ENCODE measurements at regions not wholly inside any gene's neighbourhood (a gene's known extent, or its start where the extent isn't known, plus 50 kb on each side); places are given as distances from the start of the nearest gene placed in this dataset.

DNA sequence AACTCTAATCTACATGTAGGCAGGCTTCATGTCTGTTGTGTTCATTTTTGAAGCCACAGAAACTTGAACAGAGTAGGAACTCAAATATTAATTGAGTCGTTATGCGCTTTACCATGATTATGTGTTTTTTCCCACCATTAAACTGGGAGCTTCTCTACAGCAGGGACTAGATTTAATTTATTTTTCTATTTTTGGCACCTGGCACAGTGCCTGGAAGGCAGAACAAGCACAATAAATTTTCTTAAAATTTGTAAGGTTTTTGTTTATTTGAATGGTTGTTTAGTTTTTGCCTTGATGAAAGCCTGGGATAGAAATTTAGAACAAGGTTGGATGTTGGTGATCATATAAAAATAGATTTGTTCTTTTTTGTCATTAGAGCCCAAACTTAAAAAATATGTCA lies 221.7 kb upstream of the PLEKHG7 start:
- H3K9me2 ChIP-seq, result no peaks in the 10 kb centered on the region
- H4K20me1 ChIP-seq (ENCODE audit: insufficient read depth), result no peaks in the 10 kb centered on the region
- no peaks in the 10 kb centered on the region for H3K79me2 ChIP-seq (ENCODE audit: insufficient read depth)
- H3K9ac ChIP-seq, result no peak overlapping the region
- CTCF ChIA-PET, result no interaction called here
- no peaks in the 10 kb centered on the region for H3K27me3 ChIP-seq (ENCODE audit: insufficient read depth)
- no peak overlapping the region for H2AFZ ChIP-seq (ENCODE audit: low read depth)
- no peaks in the 10 kb centered on the region; a peak in 1 of 4 replicates for H3K4me1 ChIP-seq (ENCODE audit: control insufficient read depth in 1 of 2, insufficient read depth in 2 of 2, low read depth in 1 of 2, low read length in 1 of 2)
- no peak for DNase-seq
- POLR2A ChIA-PET, result no interaction called here
- H3K36me3 ChIP-seq (replicated peaks in 1 of 2; ENCODE audit: control insufficient read depth in 1 of 2, insufficient read depth in 2 of 2, low read length in 1 of 2), result no peaks in the 10 kb centered on the region
- no peaks in the 10 kb centered on the region for H3F3A ChIP-seq (replicated peaks; ENCODE audit: insufficient read depth)
- no peaks in the 10 kb centered on the region for H3K9me3 ChIP-seq
- TF ChIP-seq FOSL2 (IDR thresholded peaks at IDR 0.05; ENCODE audit: borderline replicate concordance, low read depth), result no peak
- TF ChIP-seq, protein P1, sequence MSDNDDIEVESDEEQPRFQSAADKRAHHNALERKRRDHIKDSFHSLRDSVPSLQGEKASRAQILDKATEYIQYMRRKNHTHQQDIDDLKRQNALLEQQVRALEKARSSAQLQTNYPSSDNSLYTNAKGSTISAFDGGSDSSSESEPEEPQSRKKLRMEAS (IDR thresholded peaks at IDR 0.05; ENCODE audit: low read depth), result no peak
- TF ChIP-seq, protein P2, sequence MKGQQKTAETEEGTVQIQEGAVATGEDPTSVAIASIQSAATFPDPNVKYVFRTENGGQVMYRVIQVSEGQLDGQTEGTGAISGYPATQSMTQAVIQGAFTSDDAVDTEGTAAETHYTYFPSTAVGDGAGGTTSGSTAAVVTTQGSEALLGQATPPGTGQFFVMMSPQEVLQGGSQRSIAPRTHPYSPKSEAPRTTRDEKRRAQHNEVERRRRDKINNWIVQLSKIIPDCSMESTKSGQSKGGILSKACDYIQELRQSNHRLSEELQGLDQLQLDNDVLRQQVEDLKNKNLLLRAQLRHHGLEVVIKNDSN (IDR thresholded peaks at IDR 0.05; ENCODE audit: borderline replicate concordance, low read depth), result no peak
- TF ChIP-seq RXRA (IDR thresholded peaks at IDR 0.05; ENCODE audit: borderline replicate concordance, low read depth), result no peak
- no peak for TF ChIP-seq YY1 (IDR thresholded peaks at IDR 0.05; ENCODE audit: low read depth)
- no peak for TF ChIP-seq FOXM1 (IDR thresholded peaks at IDR 0.05; ENCODE audit: low read depth)
- TF ChIP-seq, protein P3, sequence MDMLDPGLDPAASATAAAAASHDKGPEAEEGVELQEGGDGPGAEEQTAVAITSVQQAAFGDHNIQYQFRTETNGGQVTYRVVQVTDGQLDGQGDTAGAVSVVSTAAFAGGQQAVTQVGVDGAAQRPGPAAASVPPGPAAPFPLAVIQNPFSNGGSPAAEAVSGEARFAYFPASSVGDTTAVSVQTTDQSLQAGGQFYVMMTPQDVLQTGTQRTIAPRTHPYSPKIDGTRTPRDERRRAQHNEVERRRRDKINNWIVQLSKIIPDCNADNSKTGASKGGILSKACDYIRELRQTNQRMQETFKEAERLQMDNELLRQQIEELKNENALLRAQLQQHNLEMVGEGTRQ (IDR thresholded peaks at IDR 0.05; ENCODE audit: borderline replicate concordance, low read depth, low read length), result no peak
- H3K4me2 ChIP-seq, result no peak overlapping the region
- H3K4me3 ChIP-seq (ENCODE audit: low read depth in 2 of 2, low read length in 1 of 2), result no peak overlapping the region
- no peak overlapping the region for H3K27ac ChIP-seq (ENCODE audit: low read depth in 2 of 2, low read length in 1 of 2)
- WGBS (ENCODE audit: low lambda C conversion rate), result 91% methylated on average over 2 of the region's 2 CpGs

DNA sequence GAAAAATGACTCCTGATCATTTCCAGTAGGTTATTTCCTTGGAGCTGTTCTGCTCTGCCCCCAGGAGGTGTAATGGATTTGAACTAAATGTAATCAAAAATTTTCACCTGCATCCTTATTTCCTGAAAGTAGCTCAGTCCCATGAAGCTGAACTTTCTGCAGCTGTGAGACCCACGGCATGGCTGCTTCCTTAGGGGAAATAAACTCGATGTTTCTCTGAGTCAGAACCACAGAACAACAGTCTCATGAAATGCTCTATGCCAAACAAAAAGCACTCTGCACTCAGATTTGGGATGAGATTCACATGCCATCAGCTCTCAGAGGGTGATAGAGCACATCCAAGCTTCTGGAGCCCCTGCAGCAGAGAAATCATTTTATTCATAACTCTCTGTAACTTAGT lies 224.1 kb upstream of the PLEKHG7 start:
- WGBS (ENCODE audit: low lambda C conversion rate), result 21% methylated on average over 2 of the region's 2 CpGs
- Histone ChIP-seq H3K9ac (no peak overlapping the region), H3K9me2 (no peaks in the 10 kb centered on the region), H3K27me3 (ENCODE audit: insufficient read depth) (no peaks in the 10 kb centered on the region), H3K27ac (ENCODE audit: low read depth in 2 of 2, low read length in 1 of 2) (no peak overlapping the region), H3K4me2 (no peak overlapping the region), H3K4me3 (ENCODE audit: low read depth in 2 of 2, low read length in 1 of 2) (no peak overlapping the region), H3K79me2 (ENCODE audit: insufficient read depth) (no peaks in the 10 kb centered on the region), H3K36me3 (replicated peaks in 1 of 2; ENCODE audit: control insufficient read depth in 1 of 2, insufficient read depth in 2 of 2, low read length in 1 of 2) (no peaks in the 10 kb centered on the region), H2AFZ (ENCODE audit: low read depth) (no peak overlapping the region), H4K20me1 (ENCODE audit: insufficient read depth) (no peaks in the 10 kb centered on the region), H3K4me1 (ENCODE audit: control insufficient read depth in 1 of 2, insufficient read depth in 2 of 2, low read depth in 1 of 2, low read length in 1 of 2) (no peaks in the 10 kb centered on the region), H3K9me3 (no peaks in the 10 kb centered on the region), H3F3A (replicated peaks; ENCODE audit: insufficient read depth) (no peaks in the 10 kb centered on the region)
- no peak for TF ChIP-seq NRF1 (IDR thresholded peaks at IDR 0.05; ENCODE audit: low read depth, low read length)
- TF ChIP-seq, protein P4, sequence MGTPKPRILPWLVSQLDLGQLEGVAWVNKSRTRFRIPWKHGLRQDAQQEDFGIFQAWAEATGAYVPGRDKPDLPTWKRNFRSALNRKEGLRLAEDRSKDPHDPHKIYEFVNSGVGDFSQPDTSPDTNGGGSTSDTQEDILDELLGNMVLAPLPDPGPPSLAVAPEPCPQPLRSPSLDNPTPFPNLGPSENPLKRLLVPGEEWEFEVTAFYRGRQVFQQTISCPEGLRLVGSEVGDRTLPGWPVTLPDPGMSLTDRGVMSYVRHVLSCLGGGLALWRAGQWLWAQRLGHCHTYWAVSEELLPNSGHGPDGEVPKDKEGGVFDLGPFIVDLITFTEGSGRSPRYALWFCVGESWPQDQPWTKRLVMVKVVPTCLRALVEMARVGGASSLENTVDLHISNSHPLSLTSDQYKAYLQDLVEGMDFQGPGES (IDR thresholded peaks at IDR 0.05; ENCODE audit: low read depth, low read length), result no peak
- no peak for TF ChIP-seq SIN3A (IDR thresholded peaks at IDR 0.05; ENCODE audit: borderline replicate concordance, low read depth, low read length)
- no peak for TF ChIP-seq FOXJ3 (CRISPR knock-in tag; IDR thresholded peaks at IDR 0.05)
- DNase-seq, result no peak
- ChIA-PET CTCF (interaction anchor here (0.8 kb wide), 1 partner anchor 69 kb away, joined by 3 read pairs; no protein-coding TSS in a partner anchor), POLR2A (no interaction called here)
